ENCODE measurements at regions not wholly inside any gene's neighbourhood (a gene's known extent, or its start where the extent isn't known, plus 50 kb on each side); places are given as distances from the start of the nearest gene placed in this dataset.

GRCh38 chr5:93343570-93343969 is 237.4 kb downstream of the NR2F1-AS1 start:
- no peaks in the 10 kb centered on the region for H3K36me3 Mint-ChIP-seq (ENCODE audit: low read depth)

More at GRCh38 chr5:93343570-93343969, 237.4 kb downstream of the NR2F1-AS1 start:
- Histone ChIP-seq H2AFZ (no peak overlapping the region), H3K79me2 (replicated peaks; ENCODE audit: insufficient read depth) (no peaks in the 10 kb centered on the region), H3K27me3 (ENCODE audit: insufficient read depth) (no peaks in the 10 kb centered on the region), H3K4me3 (no peak overlapping the region), H3K27ac (ENCODE audit: low read depth) (no peak overlapping the region), H3K36me3 (ENCODE audit: insufficient read depth) (no peaks in the 10 kb centered on the region), H3K9me2 (ENCODE audit: insufficient read depth) (no peaks in the 10 kb centered on the region; the same call in 1 of the 2 replicates), H3K4me2 (no peak overlapping the region), H3K4me1 (ENCODE audit: insufficient read depth) (no peaks in the 10 kb centered on the region), H4K20me1 (replicated peaks; ENCODE audit: insufficient read depth) (no peaks in the 10 kb centered on the region), H3F3A (replicated peaks; ENCODE audit: low read depth) (no peaks in the 10 kb centered on the region)
- H3K4me3 Mint-ChIP-seq = no peak overlapping the region
- no peaks in the 10 kb centered on the region for H3K27me3 Mint-ChIP-seq (ENCODE audit: insufficient read depth, low read depth, poor library complexity)
- H3K9me3 Mint-ChIP-seq = peaks cover 3% of the 10 kb centered on the region; the same call in 1 of the 3 replicates
- no peak for DNase-seq (ENCODE audit: low spot score)
- TF ChIP-seq NANOG (IDR thresholded peaks at IDR 0.05; ENCODE audit: borderline replicate concordance) = no peak
- no peak for TF ChIP-seq CREB1 (CRISPR knock-in tag; IDR thresholded peaks at IDR 0.05; ENCODE audit: low read depth)
- no peak for TF ChIP-seq JUNB (IDR thresholded peaks at IDR 0.05; ENCODE audit: unreplicated experiment)
- no peak for TF ChIP-seq EZH2phosphoT487 (IDR thresholded peaks at IDR 0.05; ENCODE audit: unreplicated experiment)
- TF ChIP-seq REST (IDR thresholded peaks at IDR 0.05; ENCODE audit: unreplicated experiment) = no peak
- TF ChIP-seq CTCF (conservative IDR thresholded peaks at IDR 0.05; ENCODE audit: low read depth in 2 of 2) = no peak
- TF ChIP-seq ZNF114 (CRISPR knock-in tag; IDR thresholded peaks at IDR 0.05) = no peak
- no peak for TF ChIP-seq EZH2 (IDR thresholded peaks at IDR 0.05; ENCODE audit: low read depth, unreplicated experiment)
- TF ChIP-seq POLR2AphosphoS5 (IDR thresholded peaks at IDR 0.05; ENCODE audit: low read depth) = no peak
- TF ChIP-seq STAT1 (IDR thresholded peaks at IDR 0.05; ENCODE audit: unreplicated experiment) = no peak
- no peak for TF ChIP-seq ZNF462 (CRISPR knock-in tag; IDR thresholded peaks at IDR 0.05)
- TF ChIP-seq ZNF331 (CRISPR knock-in tag; IDR thresholded peaks at IDR 0.05; ENCODE audit: low read depth) = no peak
- no peak for TF ChIP-seq ETS1 (IDR thresholded peaks at IDR 0.05)
- no peak overlapping the region for H3K27ac Mint-ChIP-seq
- no peak for ATAC-seq
- peaks cover 6% of the 10 kb centered on the region; the same call in 2 of the 3 replicates for H3K4me1 Mint-ChIP-seq

Measured in GM23338 (cell line).